ENCODE measurements at regions not wholly inside any gene's neighbourhood (a gene's known extent, or its start where the extent isn't known, plus 50 kb on each side); places are given as distances from the start of the nearest gene placed in this dataset.

DNA sequence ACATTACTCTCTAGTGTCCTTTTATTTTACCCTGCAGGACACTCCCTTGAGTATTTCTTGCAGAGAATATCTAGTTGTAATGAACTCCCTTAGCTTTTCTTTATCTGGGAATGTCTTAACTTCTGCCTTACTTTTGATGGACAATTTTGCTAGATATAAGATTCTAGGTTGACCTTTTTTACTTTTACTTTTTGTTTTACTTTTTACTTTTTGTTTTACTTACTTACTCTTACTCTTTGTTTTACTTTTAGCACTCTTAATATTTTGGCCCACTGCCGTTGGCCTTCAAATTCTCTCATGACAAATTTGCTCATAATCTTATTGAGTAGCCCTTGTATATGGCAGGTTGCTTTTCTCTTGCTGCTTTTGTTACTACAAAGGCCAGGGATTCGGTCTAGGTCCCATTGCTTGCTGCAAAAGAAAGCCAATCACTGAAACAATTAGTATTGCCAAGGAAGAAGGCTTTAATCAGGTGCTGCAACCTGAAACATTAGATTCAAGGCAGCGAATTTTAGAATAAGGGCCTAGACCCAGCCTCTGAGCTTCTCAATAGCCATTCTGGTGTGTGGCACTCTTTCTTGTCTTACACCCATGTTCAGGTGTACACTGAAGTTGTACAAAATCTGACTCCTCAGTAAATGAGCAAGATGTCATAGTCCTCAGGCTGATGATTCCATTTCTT lies 137.0 kb downstream of the TES start:
- TF ChIP-seq, protein P1, sequence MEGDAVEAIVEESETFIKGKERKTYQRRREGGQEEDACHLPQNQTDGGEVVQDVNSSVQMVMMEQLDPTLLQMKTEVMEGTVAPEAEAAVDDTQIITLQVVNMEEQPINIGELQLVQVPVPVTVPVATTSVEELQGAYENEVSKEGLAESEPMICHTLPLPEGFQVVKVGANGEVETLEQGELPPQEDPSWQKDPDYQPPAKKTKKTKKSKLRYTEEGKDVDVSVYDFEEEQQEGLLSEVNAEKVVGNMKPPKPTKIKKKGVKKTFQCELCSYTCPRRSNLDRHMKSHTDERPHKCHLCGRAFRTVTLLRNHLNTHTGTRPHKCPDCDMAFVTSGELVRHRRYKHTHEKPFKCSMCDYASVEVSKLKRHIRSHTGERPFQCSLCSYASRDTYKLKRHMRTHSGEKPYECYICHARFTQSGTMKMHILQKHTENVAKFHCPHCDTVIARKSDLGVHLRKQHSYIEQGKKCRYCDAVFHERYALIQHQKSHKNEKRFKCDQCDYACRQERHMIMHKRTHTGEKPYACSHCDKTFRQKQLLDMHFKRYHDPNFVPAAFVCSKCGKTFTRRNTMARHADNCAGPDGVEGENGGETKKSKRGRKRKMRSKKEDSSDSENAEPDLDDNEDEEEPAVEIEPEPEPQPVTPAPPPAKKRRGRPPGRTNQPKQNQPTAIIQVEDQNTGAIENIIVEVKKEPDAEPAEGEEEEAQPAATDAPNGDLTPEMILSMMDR (IDR thresholded peaks at IDR 0.05), result no peak
- TF ChIP-seq POLR2A (IDR thresholded peaks at IDR 0.05; ENCODE audit: low read depth) (no peak), POLR2AphosphoS5 (IDR thresholded peaks at IDR 0.05) (no peak)

Data from esophagus muscularis mucosa (tissue), 3 donors.